ENCODE measurements at regions not wholly inside any gene's neighbourhood (a gene's known extent, or its start where the extent isn't known, plus 50 kb on each side); places are given as distances from the start of the nearest gene placed in this dataset.

DNA sequence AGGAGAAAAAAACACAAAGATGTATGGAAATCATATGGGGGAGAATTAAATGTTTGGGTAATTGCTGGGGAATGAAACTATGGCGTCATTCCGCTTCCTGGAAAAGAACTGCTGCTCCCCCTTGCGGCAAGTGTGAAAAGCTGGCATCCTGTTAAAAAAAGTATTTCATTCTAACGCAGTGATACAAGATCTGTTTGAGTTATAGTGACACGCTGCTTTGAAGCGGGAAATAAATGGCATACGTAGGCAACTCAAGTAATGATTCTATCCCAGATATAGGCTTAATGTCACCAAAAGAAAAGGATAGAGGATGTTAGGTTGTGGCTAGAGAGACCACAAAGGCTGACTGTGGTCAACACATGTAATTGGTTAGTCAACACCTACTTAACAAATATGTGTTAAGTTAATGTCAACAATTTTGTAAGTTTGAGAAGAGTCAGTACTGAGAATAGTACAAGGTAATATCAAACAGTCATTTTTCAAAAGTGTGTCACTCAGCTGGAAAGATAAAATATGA lies 70.2 kb upstream of the ALDH1A1 start:
- H3K27ac Mint-ChIP-seq, result no peak overlapping the region
- peak; percentile 1 to 6 (median 4) for DNase-seq

GRCh38 chr9:73022353-73022752 lies 69.5 kb upstream of the ALDH1A1 start:
- DNase-seq (no peak), ATAC-seq (replicated peaks) (no peak)
- Mint-ChIP-seq H3K36me3 (ENCODE audit: insufficient read depth) (no peaks in the 10 kb centered on the region), H3K27me3 (peaks cover 34 to 41% of the 10 kb centered on the region in 2 donors), H3K9me3 (no peaks in the 10 kb centered on the region), H3K27ac (no peak overlapping the region), H3K4me1 (ENCODE audit: low read depth in 2 of 2) (peaks cover 6 to 8% of the 10 kb centered on the region in 2 donors), H3K4me3 (peak overlapping the region in 1 of 2 donors; percentile 37)

More for the DNA sequence above, 70.2 kb upstream of the ALDH1A1 start:
- peak; percentile 88 for ATAC-seq (replicated peaks)
- Mint-ChIP-seq H3K4me1 (ENCODE audit: low read depth in 2 of 2) (peaks cover 6 to 8% of the 10 kb centered on the region in 2 donors), H3K36me3 (ENCODE audit: insufficient read depth) (no peaks in the 10 kb centered on the region), H3K27me3 (peaks cover 32 to 41% of the 10 kb centered on the region in 2 donors), H3K4me3 (peak overlapping the region in 1 of 2 donors; percentile 37), H3K9me3 (no peaks in the 10 kb centered on the region)

DNA sequence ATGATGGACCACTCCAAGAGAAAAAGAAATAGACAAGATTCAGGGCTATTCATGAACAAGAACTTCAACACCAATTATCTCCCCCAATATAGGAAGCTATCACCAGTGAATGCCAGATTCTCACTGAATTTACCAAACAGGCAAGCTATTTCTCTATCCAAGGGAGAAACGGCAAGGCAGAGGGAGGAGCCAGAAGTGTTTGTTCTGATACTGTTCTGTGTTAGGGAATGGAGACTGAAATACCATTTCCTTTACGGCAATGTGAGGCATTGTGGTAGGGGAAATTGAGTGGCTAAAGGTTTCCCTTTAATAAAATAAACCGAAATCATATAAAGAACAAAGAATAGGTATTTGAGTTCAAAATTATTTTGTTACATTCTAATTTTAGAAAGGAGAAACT lies 68.0 kb upstream of the ALDH1A1 start:
- H3K27me3 Mint-ChIP-seq, result peaks cover 41 to 42% of the 10 kb centered on the region in 2 donors
- H3K4me1 Mint-ChIP-seq (ENCODE audit: low read depth in 2 of 2), result peaks cover 6 to 8% of the 10 kb centered on the region in 2 donors
- DNase-seq (no peak), ATAC-seq (replicated peaks) (no peak)
- no peak overlapping the region for H3K27ac Mint-ChIP-seq
- H3K4me3 Mint-ChIP-seq, result no peak overlapping the region
- H3K36me3 Mint-ChIP-seq (ENCODE audit: insufficient read depth), result no peaks in the 10 kb centered on the region
- no peaks in the 10 kb centered on the region for H3K9me3 Mint-ChIP-seq

DNA sequence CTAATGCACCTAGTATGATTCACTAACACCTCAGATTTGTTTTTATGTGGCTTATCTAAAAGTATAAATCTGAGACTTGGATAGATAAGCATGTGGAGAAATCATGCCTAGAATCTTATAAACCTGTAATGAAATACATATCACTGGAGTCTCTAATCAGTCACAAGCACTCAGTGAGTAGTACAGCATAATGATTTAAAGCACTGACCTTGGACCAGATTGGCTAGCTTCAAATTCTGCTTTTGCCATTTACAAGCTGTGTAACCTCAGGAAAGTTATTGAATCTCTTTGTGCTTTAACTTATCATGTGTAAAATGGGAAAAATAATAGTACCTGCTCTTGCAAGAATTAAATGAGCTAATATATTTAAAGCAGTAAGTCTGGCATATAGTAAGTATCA lies 61.2 kb upstream of the ALDH1A1 start:
- H3K4me1 Mint-ChIP-seq (ENCODE audit: low read depth in 2 of 2), result no peaks in the 10 kb centered on the region
- ATAC-seq (replicated peaks) (no peak), DNase-seq (no peak)
- H3K4me3 Mint-ChIP-seq, result no peak overlapping the region
- no peak overlapping the region for H3K27ac Mint-ChIP-seq
- H3K9me3 Mint-ChIP-seq, result no peaks in the 10 kb centered on the region
- no peaks in the 10 kb centered on the region for H3K36me3 Mint-ChIP-seq (ENCODE audit: insufficient read depth)
- H3K27me3 Mint-ChIP-seq, result peaks cover 17 to 35% of the 10 kb centered on the region in 2 donors

- Mint-ChIP-seq H3K27ac (no peak overlapping the region), H3K4me3 (no peak overlapping the region), H3K36me3 (ENCODE audit: insufficient read depth) (no peaks in the 10 kb centered on the region), H3K9me3 (no peaks in the 10 kb centered on the region), H3K4me1 (ENCODE audit: low read depth in 2 of 2) (no peaks in the 10 kb centered on the region), H3K27me3 (peaks cover 11 to 52% of the 10 kb centered on the region in 2 donors)
- DNase-seq (no peak), ATAC-seq (replicated peaks) (no peak)
These were observed 59.1 kb upstream of the ALDH1A1 start for GRCh38 chr9:73011956-73012355.

DNA sequence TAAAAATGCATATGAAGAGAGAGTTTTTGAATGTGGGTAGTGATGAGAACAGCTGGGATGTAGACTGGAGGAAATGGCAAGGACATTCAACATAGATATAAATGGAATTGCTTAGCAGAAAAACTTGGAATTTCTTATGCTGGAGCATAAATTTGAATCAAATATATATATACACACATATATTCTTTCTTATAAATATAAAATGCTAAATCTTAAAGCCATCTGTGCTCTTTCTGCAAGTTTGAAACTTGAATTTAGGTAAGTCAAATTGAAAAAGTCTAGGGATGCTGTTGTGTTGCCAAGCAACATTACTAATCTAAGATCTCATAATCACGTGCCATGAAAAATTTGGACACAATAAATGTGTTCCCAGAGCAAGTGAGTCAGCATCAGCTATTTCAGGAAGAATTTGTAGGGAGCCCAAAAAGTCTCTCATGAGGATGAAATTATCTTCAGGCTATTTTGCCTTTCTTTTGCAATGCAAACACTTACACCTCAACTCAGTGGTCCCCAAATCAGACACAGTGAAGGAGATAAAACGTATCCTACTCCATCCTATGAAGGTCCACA lies 58.4 kb upstream of the ALDH1A1 start:
- no peaks in the 10 kb centered on the region for H3K36me3 Mint-ChIP-seq (ENCODE audit: insufficient read depth)
- no peak overlapping the region for H3K4me3 Mint-ChIP-seq
- no peaks in the 10 kb centered on the region for H3K4me1 Mint-ChIP-seq (ENCODE audit: low read depth in 2 of 2)
- H3K27ac Mint-ChIP-seq, result no peak overlapping the region
- no peak for DNase-seq
- no peak for ATAC-seq (replicated peaks)
- H3K27me3 Mint-ChIP-seq, result peaks cover 7 to 59% of the 10 kb centered on the region in 2 donors
- H3K9me3 Mint-ChIP-seq, result no peaks in the 10 kb centered on the region

DNA sequence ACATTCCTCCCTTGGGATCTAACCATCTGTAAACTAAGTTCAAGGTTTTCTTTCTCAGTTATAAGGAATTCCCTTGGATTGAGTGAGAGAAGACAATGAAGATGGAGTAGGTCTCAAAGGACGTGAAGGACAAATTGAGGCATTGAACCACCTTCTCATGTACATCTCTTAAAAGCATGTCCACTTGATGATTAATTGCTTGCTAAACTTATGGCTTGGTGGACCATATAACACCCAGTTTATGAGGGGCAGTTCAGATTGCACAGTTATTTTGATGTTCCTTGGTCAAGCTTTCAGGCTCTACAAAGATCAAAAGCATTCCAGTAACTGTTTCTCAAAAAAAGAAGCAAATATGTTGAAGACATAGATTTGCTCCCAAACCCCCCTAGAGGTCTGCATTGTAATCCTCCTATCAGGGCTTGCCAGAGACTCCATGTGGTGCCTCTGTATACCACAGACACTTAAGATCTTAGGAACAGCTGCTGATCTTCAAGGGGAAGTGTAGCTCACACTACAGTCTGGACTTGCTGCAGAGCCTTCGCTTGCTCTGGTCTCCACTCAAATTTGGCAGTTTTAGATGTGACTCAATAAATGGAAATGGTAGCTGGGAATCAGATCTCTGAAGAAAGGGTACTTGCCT lies 56.9 kb upstream of the ALDH1A1 start:
- ATAC-seq (replicated peaks), result no peak
- Mint-ChIP-seq H3K27me3 (peaks cover 7 to 68% of the 10 kb centered on the region in 2 donors), H3K36me3 (ENCODE audit: insufficient read depth) (no peaks in the 10 kb centered on the region), H3K9me3 (no peaks in the 10 kb centered on the region), H3K27ac (no peak overlapping the region), H3K4me3 (no peak overlapping the region), H3K4me1 (ENCODE audit: low read depth in 2 of 2) (no peaks in the 10 kb centered on the region)
- DNase-seq, result no peak

GRCh38 chr9:73007966-73008672 lies 55.3 kb upstream of the ALDH1A1 start:
- Mint-ChIP-seq H3K4me3 (no peak overlapping the region), H3K9me3 (no peaks in the 10 kb centered on the region), H3K36me3 (ENCODE audit: insufficient read depth) (no peaks in the 10 kb centered on the region), H3K27ac (no peak overlapping the region), H3K4me1 (ENCODE audit: low read depth in 2 of 2) (no peaks in the 10 kb centered on the region), H3K27me3 (peaks cover 15 to 80% of the 10 kb centered on the region in 2 donors)
- DNase-seq, result no peak
- no peak for ATAC-seq (replicated peaks)

DNA sequence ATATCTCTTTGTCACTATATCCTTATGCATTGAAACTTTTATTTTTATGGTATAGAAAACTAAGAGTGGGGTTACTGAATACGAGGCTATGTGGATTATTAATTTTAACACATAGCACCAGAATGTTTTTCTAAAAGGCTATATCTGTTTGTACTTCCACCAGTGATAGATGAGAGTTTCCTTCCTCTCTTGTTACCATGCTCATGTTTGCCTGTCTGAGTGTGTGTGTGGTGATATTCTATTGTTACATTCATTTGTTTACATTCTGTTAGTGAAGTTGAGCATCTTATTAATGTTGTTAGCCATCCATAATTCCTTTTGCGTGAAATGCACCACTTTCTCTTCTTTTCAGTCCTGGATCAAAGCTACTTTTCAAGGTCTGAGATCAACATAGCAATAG lies 54.1 kb upstream of the ALDH1A1 start:
- no peak for ATAC-seq (replicated peaks)
- Mint-ChIP-seq H3K4me1 (ENCODE audit: low read depth in 2 of 2) (no peaks in the 10 kb centered on the region), H3K9me3 (no peaks in the 10 kb centered on the region), H3K4me3 (no peak overlapping the region), H3K36me3 (ENCODE audit: insufficient read depth) (no peaks in the 10 kb centered on the region), H3K27ac (no peak overlapping the region), H3K27me3 (peaks cover 13 to 77% of the 10 kb centered on the region in 2 donors)
- DNase-seq, result no peak
